GM23338 (cell line): ENCODE measurements at regions not wholly inside any gene's neighbourhood (a gene's known extent, or its start where the extent isn't known, plus 50 kb on each side); places are given as distances from the start of the nearest gene placed in this dataset.

Experiments used
- ATAC-seq: fragments of 200-7000 bp; cut with Tn5 transposase; 3 replicates; pipeline ENCODE4 v1.9.1; 2020
- DNase-seq: peaks from one replicate; pipeline ENCODE4 v3.0.0-alpha.2; 2015; ENCODE audit warnings: low spot score
- H2AFZ ChIP-seq: fragments of 200-600 bp; sonication (generic); 2 replicates; pipeline ENCODE4 v1.8.0; 2016; ENCODE audit warnings: antibody characterized with exemption, mild to moderate bottlenecking, moderate library complexity
- H3F3A ChIP-seq: fragments of 200-600 bp; sonication (generic); replicated peaks from 2 replicates; pipeline ENCODE4 v1.8.0; 2017; ENCODE audit warnings: antibody characterized with exemption, mixed run types, low read depth
- H3K27ac ChIP-seq: fragments of 200-600 bp; sonication (generic); 2 replicates; pipeline ENCODE4 v1.6.1; 2016; ENCODE audit warnings: low read depth
- H3K27me3 ChIP-seq: fragments of 200-600 bp; sonication (generic); 2 replicates; pipeline ENCODE4 v1.8.0; 2016; ENCODE audit warnings: mild to moderate bottlenecking, mixed run types, moderate library complexity; ENCODE audit not compliant: insufficient read depth
- H3K36me3 ChIP-seq: fragments of 200-600 bp; sonication (generic); 2 replicates; pipeline ENCODE4 v1.8.0; 2016; ENCODE audit warnings: mild to moderate bottlenecking; ENCODE audit not compliant: insufficient read depth
- H3K4me1 ChIP-seq: fragments of 200-600 bp; sonication (generic); 2 replicates; pipeline ENCODE4 v1.8.0; 2016; ENCODE audit warnings: mild to moderate bottlenecking, moderate library complexity; ENCODE audit not compliant: insufficient read depth
- H3K4me2 ChIP-seq: fragments of 200-600 bp; sonication (generic); 2 replicates; pipeline ENCODE4 v1.7.1; 2017; ENCODE audit warnings: mixed run types
- H3K4me3 ChIP-seq: fragments of 200-600 bp; sonication (generic); 2 replicates; pipeline ENCODE4 v1.6.1; 2016; ENCODE audit warnings: mixed run types
- H3K79me2 ChIP-seq: fragments of 200-600 bp; sonication (generic); replicated peaks from 2 replicates; pipeline ENCODE4 v1.8.0; 2017; ENCODE audit warnings: mild to moderate bottlenecking; ENCODE audit not compliant: insufficient read depth
- H3K9me2 ChIP-seq: fragments of 200-600 bp; sonication (generic); 2 replicates; pipeline ENCODE4 v1.8.0; 2017; ENCODE audit not compliant: insufficient read depth
- H4K20me1 ChIP-seq: fragments of 200-600 bp; sonication (generic); replicated peaks from 2 replicates; pipeline ENCODE4 v1.8.0; 2017; ENCODE audit warnings: mild to moderate bottlenecking; ENCODE audit not compliant: insufficient read depth
- H3K27ac Mint-ChIP-seq: 2 replicates; pipeline ENCODE4 v1.8.0; 2020; ENCODE audit warnings: inconsistent platforms, mild to moderate bottlenecking, moderate library complexity, mixed read lengths
- H3K27me3 Mint-ChIP-seq: 3 replicates; pipeline ENCODE4 v1.8.0; 2022; ENCODE audit warnings: low read depth, mild to moderate bottlenecking, moderate library complexity, mixed read lengths, inconsistent platforms; ENCODE audit not compliant: insufficient read depth, poor library complexity
- H3K36me3 Mint-ChIP-seq: 3 replicates; pipeline ENCODE4 v1.8.0; 2021; ENCODE audit warnings: low read depth, mild to moderate bottlenecking, inconsistent platforms, moderate library complexity, mixed read lengths
- H3K4me1 Mint-ChIP-seq: 3 replicates; pipeline ENCODE4 v1.8.0; 2020; ENCODE audit warnings: mild to moderate bottlenecking, inconsistent platforms, mixed read lengths
- H3K4me3 Mint-ChIP-seq: 3 replicates; pipeline ENCODE4 v1.8.0; 2021; ENCODE audit warnings: moderate library complexity, mild to moderate bottlenecking, inconsistent platforms, mixed read lengths
- H3K9me3 Mint-ChIP-seq: 3 replicates; pipeline ENCODE4 v1.8.0; 2020; ENCODE audit warnings: moderate library complexity, mild to moderate bottlenecking, inconsistent platforms, mixed read lengths
- CREB1 ChIP-seq: fragments of 250-450 bp; sonication (Bioruptor Pico); IDR thresholded peaks from 2 replicates; pipeline ENCODE4 v1.5.0; 2020; ENCODE audit warnings: low read depth, mild to moderate bottlenecking, moderate library complexity
- EZH2 ChIP-seq: fragments of 200-600 bp; sonication (generic); IDR thresholded peaks from one replicate; pipeline ENCODE4 v1.8.0; 2017; ENCODE audit warnings: antibody characterized with exemption, mild to moderate bottlenecking, low read depth; ENCODE audit not compliant: unreplicated experiment
- EZH2phosphoT487 ChIP-seq: fragments of 200-600 bp; sonication (generic); IDR thresholded peaks from one replicate; pipeline ENCODE4 v1.8.1; 2018; ENCODE audit warnings: antibody characterized with exemption; ENCODE audit not compliant: unreplicated experiment
- JUNB ChIP-seq: IDR thresholded peaks from one replicate; pipeline ENCODE4 v1.6.1; 2016; ENCODE audit warnings: antibody characterized with exemption; ENCODE audit not compliant: unreplicated experiment
- NANOG ChIP-seq: IDR thresholded peaks from 2 replicates; pipeline ENCODE4 v1.6.1; 2016; ENCODE audit warnings: antibody characterized with exemption, borderline replicate concordance
- POLR2AphosphoS5 ChIP-seq: IDR thresholded peaks from 2 replicates; pipeline ENCODE4 v1.6.1; 2016; ENCODE audit warnings: antibody characterized with exemption, low read depth
- STAT1 ChIP-seq: IDR thresholded peaks from one replicate; pipeline ENCODE4 v1.6.1; 2016; ENCODE audit warnings: antibody characterized with exemption; ENCODE audit not compliant: unreplicated experiment
- ZNF114 ChIP-seq: fragments of 250-450 bp; sonication (Bioruptor Pico); IDR thresholded peaks from 2 replicates; pipeline ENCODE4 v1.5.0; 2020; ENCODE audit warnings: mild to moderate bottlenecking, moderate library complexity
- ZNF331 ChIP-seq: fragments of 250-450 bp; sonication (Bioruptor Pico); IDR thresholded peaks from 2 replicates; pipeline ENCODE4 v1.5.0; 2020; ENCODE audit warnings: low read depth, mild to moderate bottlenecking, moderate library complexity
- TF ChIP-seq, protein P1 (sequence below): IDR thresholded peaks from 2 replicates; pipeline ENCODE4 v1.6.1; 2016; ENCODE audit warnings: antibody characterized with exemption
- TF ChIP-seq, protein P2 (sequence below): IDR thresholded peaks from one replicate; pipeline ENCODE4 v1.6.1; 2018; ENCODE audit warnings: antibody characterized with exemption; ENCODE audit not compliant: unreplicated experiment
- TF ChIP-seq, protein P3 (sequence below), 2 experiments: fragments of 200-600 bp in 1 of 2; sonication (generic) in 1 of 2; conservative IDR thresholded peaks; 2 replicates each; pipeline versions ENCODE4 v1.5.1 to v1.6.1; 2016 to 2017; ENCODE audit warnings: antibody characterized with exemption in 2 of 2, low read depth in 2 of 2, mild to moderate bottlenecking in 2 of 2, moderate library complexity in 1 of 2
- TF ChIP-seq, protein P4 (sequence below): fragments of 250-450 bp; sonication (Bioruptor Pico); IDR thresholded peaks from 2 replicates; pipeline ENCODE4 v1.5.0; 2020; ENCODE audit warnings: mild to moderate bottlenecking, moderate library complexity

DNA sequence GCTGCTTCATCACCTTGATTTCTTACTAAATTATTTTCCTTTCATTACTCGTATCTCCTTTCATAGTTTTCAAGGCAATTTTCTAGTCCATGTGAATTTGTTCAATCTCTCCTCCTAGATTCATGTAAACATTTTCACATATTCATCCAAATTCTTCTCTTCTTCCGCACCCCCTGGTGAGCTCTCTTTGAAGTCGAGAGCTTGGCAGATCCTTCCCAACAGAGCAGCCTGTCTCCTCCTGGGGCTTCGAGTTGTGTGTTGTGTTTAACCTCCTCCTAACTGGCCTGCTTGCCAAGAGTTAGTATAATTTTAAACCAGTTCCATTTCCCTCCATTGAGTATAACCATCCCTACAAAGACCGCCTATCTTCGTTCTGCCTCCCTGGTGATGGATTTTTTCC, 272.4 kb upstream of the CELF2 start:
- Mint-ChIP-seq H3K4me3 (no peak overlapping the region), H3K9me3 (peaks cover 10% of the 10 kb centered on the region), H3K4me1 (peaks cover 11% of the 10 kb centered on the region), H3K27me3 (peaks cover 5% of the 10 kb centered on the region), H3K27ac (no peak overlapping the region), H3K36me3 (peaks cover 4% of the 10 kb centered on the region; the same call in 1 of the 3 replicates)
- TF ChIP-seq, protein P1, sequence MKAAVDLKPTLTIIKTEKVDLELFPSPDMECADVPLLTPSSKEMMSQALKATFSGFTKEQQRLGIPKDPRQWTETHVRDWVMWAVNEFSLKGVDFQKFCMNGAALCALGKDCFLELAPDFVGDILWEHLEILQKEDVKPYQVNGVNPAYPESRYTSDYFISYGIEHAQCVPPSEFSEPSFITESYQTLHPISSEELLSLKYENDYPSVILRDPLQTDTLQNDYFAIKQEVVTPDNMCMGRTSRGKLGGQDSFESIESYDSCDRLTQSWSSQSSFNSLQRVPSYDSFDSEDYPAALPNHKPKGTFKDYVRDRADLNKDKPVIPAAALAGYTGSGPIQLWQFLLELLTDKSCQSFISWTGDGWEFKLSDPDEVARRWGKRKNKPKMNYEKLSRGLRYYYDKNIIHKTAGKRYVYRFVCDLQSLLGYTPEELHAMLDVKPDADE = no peak
- TF ChIP-seq EZH2 (no peak), NANOG (no peak), JUNB (no peak), ZNF114 (CRISPR knock-in tag) (no peak), CREB1 (no peak), ZNF331 (CRISPR knock-in tag) (no peak), STAT1 (no peak), EZH2phosphoT487 (no peak), POLR2AphosphoS5 (no peak)
- TF ChIP-seq, protein P2, sequence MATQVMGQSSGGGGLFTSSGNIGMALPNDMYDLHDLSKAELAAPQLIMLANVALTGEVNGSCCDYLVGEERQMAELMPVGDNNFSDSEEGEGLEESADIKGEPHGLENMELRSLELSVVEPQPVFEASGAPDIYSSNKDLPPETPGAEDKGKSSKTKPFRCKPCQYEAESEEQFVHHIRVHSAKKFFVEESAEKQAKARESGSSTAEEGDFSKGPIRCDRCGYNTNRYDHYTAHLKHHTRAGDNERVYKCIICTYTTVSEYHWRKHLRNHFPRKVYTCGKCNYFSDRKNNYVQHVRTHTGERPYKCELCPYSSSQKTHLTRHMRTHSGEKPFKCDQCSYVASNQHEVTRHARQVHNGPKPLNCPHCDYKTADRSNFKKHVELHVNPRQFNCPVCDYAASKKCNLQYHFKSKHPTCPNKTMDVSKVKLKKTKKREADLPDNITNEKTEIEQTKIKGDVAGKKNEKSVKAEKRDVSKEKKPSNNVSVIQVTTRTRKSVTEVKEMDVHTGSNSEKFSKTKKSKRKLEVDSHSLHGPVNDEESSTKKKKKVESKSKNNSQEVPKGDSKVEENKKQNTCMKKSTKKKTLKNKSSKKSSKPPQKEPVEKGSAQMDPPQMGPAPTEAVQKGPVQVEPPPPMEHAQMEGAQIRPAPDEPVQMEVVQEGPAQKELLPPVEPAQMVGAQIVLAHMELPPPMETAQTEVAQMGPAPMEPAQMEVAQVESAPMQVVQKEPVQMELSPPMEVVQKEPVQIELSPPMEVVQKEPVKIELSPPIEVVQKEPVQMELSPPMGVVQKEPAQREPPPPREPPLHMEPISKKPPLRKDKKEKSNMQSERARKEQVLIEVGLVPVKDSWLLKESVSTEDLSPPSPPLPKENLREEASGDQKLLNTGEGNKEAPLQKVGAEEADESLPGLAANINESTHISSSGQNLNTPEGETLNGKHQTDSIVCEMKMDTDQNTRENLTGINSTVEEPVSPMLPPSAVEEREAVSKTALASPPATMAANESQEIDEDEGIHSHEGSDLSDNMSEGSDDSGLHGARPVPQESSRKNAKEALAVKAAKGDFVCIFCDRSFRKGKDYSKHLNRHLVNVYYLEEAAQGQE = no peak
- TF ChIP-seq, protein P3, sequence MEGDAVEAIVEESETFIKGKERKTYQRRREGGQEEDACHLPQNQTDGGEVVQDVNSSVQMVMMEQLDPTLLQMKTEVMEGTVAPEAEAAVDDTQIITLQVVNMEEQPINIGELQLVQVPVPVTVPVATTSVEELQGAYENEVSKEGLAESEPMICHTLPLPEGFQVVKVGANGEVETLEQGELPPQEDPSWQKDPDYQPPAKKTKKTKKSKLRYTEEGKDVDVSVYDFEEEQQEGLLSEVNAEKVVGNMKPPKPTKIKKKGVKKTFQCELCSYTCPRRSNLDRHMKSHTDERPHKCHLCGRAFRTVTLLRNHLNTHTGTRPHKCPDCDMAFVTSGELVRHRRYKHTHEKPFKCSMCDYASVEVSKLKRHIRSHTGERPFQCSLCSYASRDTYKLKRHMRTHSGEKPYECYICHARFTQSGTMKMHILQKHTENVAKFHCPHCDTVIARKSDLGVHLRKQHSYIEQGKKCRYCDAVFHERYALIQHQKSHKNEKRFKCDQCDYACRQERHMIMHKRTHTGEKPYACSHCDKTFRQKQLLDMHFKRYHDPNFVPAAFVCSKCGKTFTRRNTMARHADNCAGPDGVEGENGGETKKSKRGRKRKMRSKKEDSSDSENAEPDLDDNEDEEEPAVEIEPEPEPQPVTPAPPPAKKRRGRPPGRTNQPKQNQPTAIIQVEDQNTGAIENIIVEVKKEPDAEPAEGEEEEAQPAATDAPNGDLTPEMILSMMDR (conservative IDR thresholded peaks at IDR 0.05; ENCODE audit: low read depth in 2 of 2) = no peak
- TF ChIP-seq, protein P4, sequence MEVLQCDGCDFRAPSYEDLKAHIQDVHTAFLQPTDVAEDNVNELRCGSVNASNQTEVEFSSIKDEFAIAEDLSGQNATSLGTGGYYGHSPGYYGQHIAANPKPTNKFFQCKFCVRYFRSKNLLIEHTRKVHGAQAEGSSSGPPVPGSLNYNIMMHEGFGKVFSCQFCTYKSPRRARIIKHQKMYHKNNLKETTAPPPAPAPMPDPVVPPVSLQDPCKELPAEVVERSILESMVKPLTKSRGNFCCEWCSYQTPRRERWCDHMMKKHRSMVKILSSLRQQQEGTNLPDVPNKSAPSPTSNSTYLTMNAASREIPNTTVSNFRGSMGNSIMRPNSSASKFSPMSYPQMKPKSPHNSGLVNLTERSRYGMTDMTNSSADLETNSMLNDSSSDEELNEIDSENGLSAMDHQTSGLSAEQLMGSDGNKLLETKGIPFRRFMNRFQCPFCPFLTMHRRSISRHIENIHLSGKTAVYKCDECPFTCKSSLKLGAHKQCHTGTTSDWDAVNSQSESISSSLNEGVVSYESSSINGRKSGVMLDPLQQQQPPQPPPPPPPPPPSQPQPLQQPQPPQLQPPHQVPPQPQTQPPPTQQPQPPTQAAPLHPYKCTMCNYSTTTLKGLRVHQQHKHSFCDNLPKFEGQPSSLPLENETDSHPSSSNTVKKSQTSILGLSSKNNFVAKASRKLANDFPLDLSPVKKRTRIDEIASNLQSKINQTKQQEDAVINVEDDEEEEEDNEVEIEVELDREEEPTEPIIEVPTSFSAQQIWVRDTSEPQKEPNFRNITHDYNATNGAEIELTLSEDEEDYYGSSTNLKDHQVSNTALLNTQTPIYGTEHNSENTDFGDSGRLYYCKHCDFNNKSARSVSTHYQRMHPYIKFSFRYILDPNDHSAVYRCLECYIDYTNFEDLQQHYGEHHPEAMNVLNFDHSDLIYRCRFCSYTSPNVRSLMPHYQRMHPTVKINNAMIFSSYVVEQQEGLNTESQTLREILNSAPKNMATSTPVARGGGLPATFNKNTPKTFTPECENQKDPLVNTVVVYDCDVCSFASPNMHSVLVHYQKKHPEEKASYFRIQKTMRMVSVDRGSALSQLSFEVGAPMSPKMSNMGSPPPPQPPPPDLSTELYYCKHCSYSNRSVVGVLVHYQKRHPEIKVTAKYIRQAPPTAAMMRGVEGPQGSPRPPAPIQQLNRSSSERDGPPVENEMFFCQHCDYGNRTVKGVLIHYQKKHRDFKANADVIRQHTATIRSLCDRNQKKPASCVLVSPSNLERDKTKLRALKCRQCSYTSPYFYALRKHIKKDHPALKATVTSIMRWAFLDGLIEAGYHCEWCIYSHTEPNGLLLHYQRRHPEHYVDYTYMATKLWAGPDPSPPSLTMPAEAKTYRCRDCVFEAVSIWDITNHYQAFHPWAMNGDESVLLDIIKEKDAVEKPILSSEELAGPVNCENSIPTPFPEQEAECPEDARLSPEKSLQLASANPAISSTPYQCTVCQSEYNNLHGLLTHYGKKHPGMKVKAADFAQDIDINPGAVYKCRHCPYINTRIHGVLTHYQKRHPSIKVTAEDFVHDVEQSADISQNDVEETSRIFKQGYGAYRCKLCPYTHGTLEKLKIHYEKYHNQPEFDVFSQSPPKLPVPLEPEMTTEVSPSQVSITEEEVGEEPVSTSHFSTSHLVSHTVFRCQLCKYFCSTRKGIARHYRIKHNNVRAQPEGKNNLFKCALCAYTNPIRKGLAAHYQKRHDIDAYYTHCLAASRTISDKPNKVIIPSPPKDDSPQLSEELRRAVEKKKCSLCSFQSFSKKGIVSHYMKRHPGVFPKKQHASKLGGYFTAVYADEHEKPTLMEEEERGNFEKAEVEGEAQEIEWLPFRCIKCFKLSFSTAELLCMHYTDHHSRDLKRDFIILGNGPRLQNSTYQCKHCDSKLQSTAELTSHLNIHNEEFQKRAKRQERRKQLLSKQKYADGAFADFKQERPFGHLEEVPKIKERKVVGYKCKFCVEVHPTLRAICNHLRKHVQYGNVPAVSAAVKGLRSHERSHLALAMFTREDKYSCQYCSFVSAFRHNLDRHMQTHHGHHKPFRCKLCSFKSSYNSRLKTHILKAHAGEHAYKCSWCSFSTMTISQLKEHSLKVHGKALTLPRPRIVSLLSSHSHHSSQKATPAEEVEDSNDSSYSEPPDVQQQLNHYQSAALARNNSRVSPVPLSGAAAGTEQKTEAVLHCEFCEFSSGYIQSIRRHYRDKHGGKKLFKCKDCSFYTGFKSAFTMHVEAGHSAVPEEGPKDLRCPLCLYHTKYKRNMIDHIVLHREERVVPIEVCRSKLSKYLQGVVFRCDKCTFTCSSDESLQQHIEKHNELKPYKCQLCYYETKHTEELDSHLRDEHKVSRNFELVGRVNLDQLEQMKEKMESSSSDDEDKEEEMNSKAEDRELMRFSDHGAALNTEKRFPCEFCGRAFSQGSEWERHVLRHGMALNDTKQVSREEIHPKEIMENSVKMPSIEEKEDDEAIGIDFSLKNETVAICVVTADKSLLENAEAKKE (CRISPR knock-in tag) = no peak
- Histone ChIP-seq H3K4me2 (no peak overlapping the region), H4K20me1 (no peaks in the 10 kb centered on the region), H2AFZ (no peak overlapping the region), H3K9me2 (no peaks in the 10 kb centered on the region; the same call in 1 of the 2 replicates), H3K4me1 (peaks cover 6% of the 10 kb centered on the region; the same call in 1 of the 2 replicates), H3K36me3 (no peaks in the 10 kb centered on the region), H3K4me3 (no peak overlapping the region), H3F3A (no peaks in the 10 kb centered on the region), H3K27ac (no peak overlapping the region), H3K79me2 (no peaks in the 10 kb centered on the region), H3K27me3 (no peaks in the 10 kb centered on the region)
- no peak for ATAC-seq
- peak; percentile 5 for DNase-seq
